Suprapubic skin (tissue), 4 donors: ENCODE measurements at regions not wholly inside any gene's neighbourhood (a gene's known extent, or its start where the extent isn't known, plus 50 kb on each side); places are given as distances from the start of the nearest gene placed in this dataset.

Experiments
- POLR2A ChIP-seq, 2 donors: fragments of 450-650 bp; IDR thresholded peaks; one replicate each; pipeline ENCODE4 v1.6.1; 2017; ENCODE audit warnings: antibody characterized with exemption in 2 of 2, mild to moderate bottlenecking in 2 of 2, moderate library complexity in 2 of 2
- POLR2AphosphoS5 ChIP-seq, 3 donors: sonication (generic); formaldehyde crosslinking; IDR thresholded peaks; one replicate each; pipeline ENCODE4 v1.6.1; 2017; ENCODE audit warnings: antibody characterized with exemption in 3 of 3

DNA sequence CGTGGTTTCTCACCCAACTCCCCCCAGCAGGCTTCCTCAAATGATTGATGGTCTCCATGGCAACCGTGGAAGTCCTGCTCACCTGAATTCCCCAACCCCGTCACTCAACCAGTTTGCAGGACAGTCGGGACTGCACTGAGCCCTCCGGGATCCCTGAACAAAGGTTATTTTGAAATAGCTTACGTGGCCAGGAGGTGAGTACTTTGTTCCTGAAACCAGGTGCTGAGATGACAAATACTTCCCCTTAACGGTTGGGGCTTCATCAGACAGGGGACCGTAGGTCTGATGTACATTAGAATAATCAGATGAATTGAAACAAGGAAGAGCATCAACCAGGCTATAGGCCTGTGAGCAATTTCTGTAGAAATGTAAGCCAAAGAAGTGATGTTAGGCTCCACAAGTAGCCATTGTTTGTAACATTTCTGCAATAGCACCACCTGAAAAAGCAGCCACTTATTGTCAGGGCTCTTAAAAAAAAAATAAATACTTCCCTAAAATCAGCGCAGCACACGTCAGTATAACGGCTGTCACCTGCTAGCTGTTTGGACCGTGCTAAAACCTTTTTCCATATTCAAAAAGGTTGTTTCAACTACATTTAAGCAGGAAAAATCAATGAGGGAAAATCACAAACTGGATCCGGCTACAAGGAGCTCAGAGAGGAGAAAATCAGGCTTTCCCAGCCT is 206.4 kb upstream of the ID2 start:
- TF ChIP-seq POLR2AphosphoS5 (IDR thresholded peaks at IDR 0.05) (no peak), POLR2A (IDR thresholded peaks at IDR 0.05) (no peak)
